Epithelial cell of esophagus (primary cell): ENCODE measurements at regions not wholly inside any gene's neighbourhood (a gene's known extent, or its start where the extent isn't known, plus 50 kb on each side); places are given as distances from the start of the nearest gene placed in this dataset.
A peak's percentile ranks its signal among the peaks of the same experiment; 100 is the strongest.

Experiments used
- DNase-seq: peaks from one replicate; pipeline ENCODE4 v3.0.0; 2010; ENCODE audit warnings: low read depth
- H3K4me3 ChIP-seq: 2 replicates; pipeline ENCODE4 v1.5.1; 2011; ENCODE audit warnings: mild to moderate bottlenecking, low read length, control low read depth
- CTCF ChIP-seq: IDR thresholded peaks from 2 replicates; pipeline ENCODE4 v1.5.1; 2011; ENCODE audit warnings: low read depth, mild to moderate bottlenecking, low read length, control low read depth, inconsistent platforms; ENCODE audit not compliant: insufficient read depth; ENCODE audit errors: missing control alignments

GRCh38 chr9:129258124-129258822 lies 80.2 kb upstream of the IER5L start:
- TF ChIP-seq CTCF: no peak
- peak overlapping the region; percentile 26 for H3K4me3 ChIP-seq
- DNase-seq: peak; percentile 91

GRCh38 chr9:129256959-129257713 lies 79.1 kb upstream of the IER5L start:
- no peak for TF ChIP-seq CTCF

GRCh38 chr9:129254566-129255287 lies 76.7 kb upstream of the IER5L start:
- H3K4me3 ChIP-seq: no peak overlapping the region
- no peak for TF ChIP-seq CTCF
- DNase-seq: no peak

More at GRCh38 chr9:129256959-129257713, 79.1 kb upstream of the IER5L start:
- no peak overlapping the region for H3K4me3 ChIP-seq
- no peak for DNase-seq

- no peak overlapping the region for H3K4me3 ChIP-seq
- DNase-seq: no peak
- no peak for TF ChIP-seq CTCF
These were observed 75.8 kb upstream of the IER5L start for GRCh38 chr9:129253803-129254381.

GRCh38 chr9:129252937-129253802 lies 75.1 kb upstream of the IER5L start:
- TF ChIP-seq CTCF: no peak
- H3K4me3 ChIP-seq: no peak overlapping the region
- no peak for DNase-seq

GRCh38 chr9:129250786-129251185 lies 72.7 kb upstream of the IER5L start:
- H3K4me3 ChIP-seq: no peak overlapping the region
- TF ChIP-seq CTCF: no peak
- peak; percentile 50 for DNase-seq
